GM21367 (cell line): ENCODE measurements at regions not wholly inside any gene's neighbourhood (a gene's known extent, or its start where the extent isn't known, plus 50 kb on each side); places are given as distances from the start of the nearest gene placed in this dataset.

Source experiments
- ATAC-seq: cut with Tn5 transposase; IDR thresholded peaks from one replicate; pipeline ENCODE4 v1.9.1; 2021; ENCODE audit not compliant: unreplicated experiment

GRCh38 chr4:167290678-167291077 is 56.4 kb upstream of the SPOCK3 start:
- no peak for ATAC-seq

GRCh38 chr4:167308876-167309275 is 74.6 kb upstream of the SPOCK3 start:
- no peak for ATAC-seq

- ATAC-seq: no peak
Observed at GRCh38 chr4:167321299-167321698, 87.0 kb upstream of the SPOCK3 start.

GRCh38 chr4:167339781-167340180 is 105.5 kb upstream of the SPOCK3 start:
- ATAC-seq: no peak

- no peak for ATAC-seq
Observed at GRCh38 chr4:167359711-167360110, 125.4 kb upstream of the SPOCK3 start.

GRCh38 chr4:167379076-167379835 is 145.0 kb upstream of the SPOCK3 start:
- no peak for ATAC-seq

GRCh38 chr4:167380964-167381363 is 146.7 kb upstream of the SPOCK3 start:
- no peak for ATAC-seq

GRCh38 chr4:167383291-167383690 is 149.0 kb upstream of the SPOCK3 start:
- no peak for ATAC-seq

- ATAC-seq: no peak
Observed at GRCh38 chr4:167397586-167397985, 163.3 kb upstream of the SPOCK3 start.

GRCh38 chr4:167399201-167399600 is 164.9 kb upstream of the SPOCK3 start:
- no peak for ATAC-seq

GRCh38 chr4:167406181-167406580 is 171.9 kb upstream of the SPOCK3 start:
- ATAC-seq: no peak

GRCh38 chr4:167415461-167415860 is 181.2 kb upstream of the SPOCK3 start:
- no peak for ATAC-seq

- ATAC-seq: no peak
Observed at GRCh38 chr4:167419468-167420140, 185.3 kb upstream of the SPOCK3 start.

- ATAC-seq: no peak
Observed at GRCh38 chr4:167421201-167421600, 186.9 kb upstream of the SPOCK3 start.

- no peak for ATAC-seq
Observed at GRCh38 chr4:167424341-167425256, 190.3 kb upstream of the SPOCK3 start.

- ATAC-seq: no peak
Observed at GRCh38 chr4:167428156-167428555, 193.9 kb upstream of the SPOCK3 start.

GRCh38 chr4:167431371-167431770 is 197.1 kb upstream of the SPOCK3 start:
- ATAC-seq: no peak

GRCh38 chr4:167435786-167436185 is 201.5 kb upstream of the SPOCK3 start:
- no peak for ATAC-seq

GRCh38 chr4:167443841-167444240 is 209.5 kb upstream of the SPOCK3 start:
- ATAC-seq: no peak

GRCh38 chr4:167452922-167453430 is 218.7 kb upstream of the SPOCK3 start:
- ATAC-seq: no peak

GRCh38 chr4:167456619-167457018 is 222.3 kb upstream of the SPOCK3 start:
- ATAC-seq: no peak
